T-helper 2 cell treated with Interferon-gamma antibody and Interleukin-4, amounts not matched to agents 5 μg/mL and 100 μg/mL, for 36 hours (primary cell): ENCODE measurements at regions not wholly inside any gene's neighbourhood (a gene's known extent, or its start where the extent isn't known, plus 50 kb on each side); places are given as distances from the start of the nearest gene placed in this dataset.
"Not testable (repeated sequence)": the region's sequence is repeated elsewhere in the genome, so short reads cannot be mapped to it uniquely, and the experiment has no call there.

ENCODE experiments used
- DNase-seq: peaks from one replicate; pipeline ENCODE4 v3.0.0; 2021; ENCODE audit warnings: low spot score
- H3K27ac Mint-ChIP-seq: one replicate; pipeline ENCODE4 v1.8.0; 2021; ENCODE audit warnings: mild to moderate bottlenecking, mixed read lengths
- H3K27me3 Mint-ChIP-seq: one replicate; pipeline ENCODE4 v1.8.0; 2021; ENCODE audit warnings: low read depth, mixed read lengths
- H3K36me3 Mint-ChIP-seq: one replicate; pipeline ENCODE4 v1.8.0; 2021; ENCODE audit warnings: low read depth, mixed read lengths
- H3K4me1 Mint-ChIP-seq: one replicate; pipeline ENCODE4 v1.8.0; 2021; ENCODE audit warnings: low read depth, mixed read lengths
- H3K4me3 Mint-ChIP-seq: one replicate; pipeline ENCODE4 v1.8.0; 2022; ENCODE audit warnings: mild to moderate bottlenecking, moderate library complexity, mixed read lengths
- H3K9me3 Mint-ChIP-seq: one replicate; pipeline ENCODE4 v1.8.0; 2021; ENCODE audit warnings: mixed read lengths

GRCh38 chr11:12608678-12609077 lies 65.5 kb upstream of the TEAD1 start:
- Mint-ChIP-seq H3K27me3 (peaks cover 12% of the 10 kb centered on the region), H3K9me3 (peaks cover 25% of the 10 kb centered on the region)
- not testable (repeated sequence) for H3K36me3 Mint-ChIP-seq, H3K4me3 Mint-ChIP-seq, H3K4me1 Mint-ChIP-seq, H3K27ac Mint-ChIP-seq, DNase-seq

- Mint-ChIP-seq H3K4me3 (no peak overlapping the region), H3K27ac (no peak overlapping the region), H3K27me3 (peaks cover 7% of the 10 kb centered on the region), H3K4me1 (no peaks in the 10 kb centered on the region), H3K9me3 (peaks cover 25% of the 10 kb centered on the region), H3K36me3 (no peaks in the 10 kb centered on the region)
- DNase-seq, result no peak
Measured at GRCh38 chr11:12611352-12611751, 62.9 kb upstream of the TEAD1 start.

- DNase-seq, result no peak
Measured at GRCh38 chr11:12617632-12618031, 56.6 kb upstream of the TEAD1 start.

GRCh38 chr11:12618743-12619540 lies 55.3 kb upstream of the TEAD1 start:
- no peaks in the 10 kb centered on the region for H3K9me3 Mint-ChIP-seq
- no peak overlapping the region for H3K4me3 Mint-ChIP-seq
- H3K27me3 Mint-ChIP-seq, result peaks cover 2% of the 10 kb centered on the region
- H3K36me3 Mint-ChIP-seq, result no peaks in the 10 kb centered on the region
- H3K27ac Mint-ChIP-seq, result no peak overlapping the region
- DNase-seq, result no peak
- H3K4me1 Mint-ChIP-seq, result no peaks in the 10 kb centered on the region

More at GRCh38 chr11:12617632-12618031, 56.6 kb upstream of the TEAD1 start:
- H3K27ac Mint-ChIP-seq, result no peak overlapping the region
- peaks cover 6% of the 10 kb centered on the region for H3K9me3 Mint-ChIP-seq
- no peaks in the 10 kb centered on the region for H3K36me3 Mint-ChIP-seq
- H3K4me3 Mint-ChIP-seq, result no peak overlapping the region
- H3K4me1 Mint-ChIP-seq, result no peaks in the 10 kb centered on the region
- H3K27me3 Mint-ChIP-seq, result peaks cover 7% of the 10 kb centered on the region

GRCh38 chr11:12623869-12624268 lies 50.4 kb upstream of the TEAD1 start:
- Mint-ChIP-seq H3K36me3 (no peaks in the 10 kb centered on the region), H3K4me3 (no peak overlapping the region), H3K27ac (no peak overlapping the region), H3K4me1 (no peaks in the 10 kb centered on the region), H3K9me3 (no peaks in the 10 kb centered on the region), H3K27me3 (no peaks in the 10 kb centered on the region)
- DNase-seq, result no peak
